ENCODE measurements at regions not wholly inside any gene's neighbourhood (a gene's known extent, or its start where the extent isn't known, plus 50 kb on each side); places are given as distances from the start of the nearest gene placed in this dataset.

DNA sequence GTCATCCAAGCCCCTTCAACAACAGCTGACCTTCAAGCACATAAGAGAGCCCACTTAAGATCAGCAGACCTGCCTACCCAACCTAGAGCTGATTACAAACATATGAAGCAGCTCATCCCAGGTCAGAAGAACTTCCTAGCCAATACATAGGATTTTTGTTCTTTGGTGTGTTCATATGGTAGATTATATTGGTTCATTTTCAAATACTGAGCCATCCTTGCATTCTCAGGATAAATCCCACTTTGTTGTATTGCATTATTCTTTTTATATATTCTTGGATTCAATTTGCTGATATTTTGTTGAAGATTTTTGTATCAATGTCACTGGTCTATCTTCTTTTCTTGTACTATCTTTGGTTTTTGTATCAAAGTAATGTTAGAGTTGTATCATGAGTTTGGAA, 107.3 kb upstream of the STT3B start:
- H3K9me3 ChIP-seq (ENCODE audit: control insufficient read depth, low read depth, low read length) = no peaks in the 10 kb centered on the region
- H3K4me1 ChIP-seq (ENCODE audit: insufficient read depth, low read length) = no peaks in the 10 kb centered on the region; the same call in 1 of the 2 replicates
- H3K27ac ChIP-seq (ENCODE audit: insufficient read length, low read depth, low read length) = no peak overlapping the region
- no peak overlapping the region for H4K5ac ChIP-seq (ENCODE audit: insufficient read length, low read depth, low read length)
- no peak overlapping the region for H2BK15ac ChIP-seq (ENCODE audit: low read depth, low read length)
- no peak overlapping the region for H2BK20ac ChIP-seq (ENCODE audit: low read depth, low read length, poor library complexity, severe bottlenecking)
- Mint-ChIP-seq H3K4me1 (0 out of 4 replicates have a peak, but pooled peaks cover 0 to 2% of the 10 kb centered on the region in 2 experiments), H3K36me3 (ENCODE audit: insufficient read depth in 1 of 3, low read depth in 3 of 3) (no peaks in the 10 kb centered on the region), H3K4me3 (no peak overlapping the region), H3K27me3 (ENCODE audit: low read depth) (no peaks in the 10 kb centered on the region), H3K9me3 (no peaks in the 10 kb centered on the region; a peak in 1 of 5 replicates), H3K27ac (no peak overlapping the region)
- TF ChIP-seq CTCF (conservative IDR thresholded peaks at IDR 0.05) = no peak
- H3K27me3 ChIP-seq (ENCODE audit: insufficient read depth, low read length) = no peaks in the 10 kb centered on the region
- no peak overlapping the region for H3K9ac ChIP-seq (ENCODE audit: extremely low read depth, insufficient read length, low read length)
- no peak overlapping the region for H3K23ac ChIP-seq (ENCODE audit: insufficient read length, low read depth, low read length)
- H3K79me1 ChIP-seq (ENCODE audit: insufficient read depth, low read depth, low read length, poor library complexity, severe bottlenecking) = no peaks in the 10 kb centered on the region
- H2AFZ ChIP-seq (ENCODE audit: low read length) = no peak overlapping the region
- no peak overlapping the region for H4K91ac ChIP-seq (ENCODE audit: insufficient read length, low read depth, low read length)
- no peak overlapping the region for H2BK12ac ChIP-seq (ENCODE audit: insufficient read length, low read depth, low read length)
- H3K56ac ChIP-seq (ENCODE audit: insufficient read length, low read depth, low read length) = no peak overlapping the region
- H2BK120ac ChIP-seq (ENCODE audit: low read depth, low read length, poor library complexity, severe bottlenecking) = no peak overlapping the region
- no peak overlapping the region for H3K18ac ChIP-seq (ENCODE audit: insufficient read length, low read depth, low read length)
- no peak overlapping the region for H3K4me2 ChIP-seq (ENCODE audit: insufficient read depth, insufficient read length, low read length)
- H2BK5ac ChIP-seq (ENCODE audit: insufficient read length, low read length) = no peak overlapping the region
- H3K4ac ChIP-seq (ENCODE audit: low read depth, low read length) = no peak overlapping the region
- H2AK5ac ChIP-seq (ENCODE audit: insufficient read length, low read length) = no peak overlapping the region
- H3K14ac ChIP-seq (ENCODE audit: insufficient read depth, low read length) = no peak overlapping the region
- no peaks in the 10 kb centered on the region for H3K79me2 ChIP-seq (ENCODE audit: insufficient read depth, low read length)
- H4K8ac ChIP-seq (replicated peaks; ENCODE audit: insufficient read length, low read depth, low read length) = no peak overlapping the region
- no peak overlapping the region for H3T11ph ChIP-seq (ENCODE audit: low read length)
- DNase-seq = no peak
- H4K20me1 ChIP-seq (ENCODE audit: control insufficient read depth, insufficient read depth, insufficient read length) = no peaks in the 10 kb centered on the region
- no peaks in the 10 kb centered on the region for H3K23me2 ChIP-seq (ENCODE audit: insufficient read length, low read depth, low read length, poor library complexity, severe bottlenecking)
